K562 (cell line): ENCODE measurements at regions not wholly inside any gene's neighbourhood (a gene's known extent, or its start where the extent isn't known, plus 50 kb on each side); places are given as distances from the start of the nearest gene placed in this dataset.

Experiments used
- ATAC-seq: fragments of 200-7000 bp; cut with Tn5 transposase; 3 replicates; pipeline ENCODE4 v1.9.1; 2020; ENCODE audit warnings: moderate library complexity
- BruUV-seq: library from RNA; stranded (reverse); fragments of 400-500 nt; replicated peaks from 2 replicates; lab custom pipeline; 2021; lab: Mats Ljungman, UMichigan
- CTCF ChIA-PET: fragments of 300-600 bp; formaldehyde crosslinking; extraction: SDS; loops from one replicate; lab custom pipeline; 2021; ENCODE audit warnings: low intra/inter-chr PET ratio; lab: Yijun Ruan, JAX
- POLR2A ChIA-PET: fragments of 300-600, 350-650 bp; sonication (Branson Sonifier 250); formaldehyde crosslinking; extraction: SDS; loops from one replicate; lab custom pipeline; 2021; ENCODE audit warnings: antibody characterized with exemption, inconsistent platforms; lab: Yijun Ruan, JAX
- DNase-seq, 4 experiments: peaks; one replicate each; pipeline versions ENCODE4 v3.0.0 to v3.0.0-alpha.2; 2011 to 2018; ENCODE audit warnings: low spot score in 3 of 4, mixed read lengths in 3 of 4; ENCODE audit errors: extremely low read depth in 1 of 4
- FAIRE-seq: peaks from 2 replicates; lab custom pipeline; 2011; peaks lifted over from hg19 to GRCh38; lab: Jason Lieb, UNC
- H2AFZ ChIP-seq: 2 replicates; pipeline ENCODE4 v1.6.0; 2011; ENCODE audit warnings: low read depth, low read length, control low read depth, inconsistent platforms
- H3K27ac ChIP-seq: fragments of 200-600 bp; 3 replicates; pipeline ENCODE4 v1.8.0; 2011; ENCODE audit warnings: low read depth, mild to moderate bottlenecking, control low read depth, inconsistent platforms, low read length, moderate library complexity, mixed read lengths; ENCODE audit errors: extremely low read depth
- H3K27me3 ChIP-seq, 2 experiments: fragments of 300-600 bp in 1 of 2; 2 replicates in 1 of 2; 3 replicates in 1 of 2; pipeline versions ENCODE4 v1.6.0 to v1.8.0; 2011; ENCODE audit warnings: inconsistent platforms in 2 of 2, low read length in 2 of 2, mild to moderate bottlenecking in 1 of 2, mixed read lengths in 1 of 2, moderate library complexity in 1 of 2; ENCODE audit not compliant: control insufficient read depth in 2 of 2, insufficient read depth in 2 of 2
- H3K36me3 ChIP-seq: fragments of 300-600 bp; 3 replicates; pipeline ENCODE4 v1.8.0; 2011; ENCODE audit warnings: mild to moderate bottlenecking, low read length, inconsistent platforms; ENCODE audit not compliant: control insufficient read depth, insufficient read depth
- H3K4me1 ChIP-seq, 2 experiments: fragments of 200-600 bp in 1 of 2; replicated peaks in 1 of 2; 2 replicates in 1 of 2; 3 replicates in 1 of 2; pipeline versions ENCODE4 v1.5.1 to v1.8.0; 2011; ENCODE audit warnings: inconsistent platforms in 2 of 2, low read length in 2 of 2, mild to moderate bottlenecking in 1 of 2, mixed read lengths in 1 of 2, moderate library complexity in 1 of 2; ENCODE audit not compliant: control insufficient read depth in 2 of 2, insufficient read depth in 2 of 2
- H3K4me2 ChIP-seq: 2 replicates; pipeline ENCODE4 v1.6.1; 2011; ENCODE audit warnings: low read length, control low read depth, inconsistent platforms, mixed read lengths; ENCODE audit not compliant: insufficient read depth
- H3K4me3 ChIP-seq: fragments of 200-600 bp; sonication (generic), shearing (Covaris generic); 2 replicates; pipeline ENCODE4 v1.5.1; 2016; ENCODE audit warnings: control low read depth, inconsistent platforms
- H3K79me2 ChIP-seq: fragments of 200-600 bp; 3 replicates; pipeline ENCODE4 v1.8.0; 2011; ENCODE audit warnings: low read length, inconsistent platforms; ENCODE audit not compliant: control insufficient read depth, insufficient read depth
- H3K9ac ChIP-seq, 2 experiments: 2 replicates each; pipeline versions ENCODE4 v1.6.0 to v1.6.1; 2011; ENCODE audit warnings: low read depth in 2 of 2, low read length in 2 of 2, control low read depth in 1 of 2, inconsistent platforms in 1 of 2, mild to moderate bottlenecking in 1 of 2, mixed read lengths in 1 of 2; ENCODE audit not compliant: insufficient read depth in 1 of 2
- H3K9me1 ChIP-seq: one replicate; pipeline ENCODE4 v1.6.0; 2011; ENCODE audit warnings: inconsistent platforms, mild to moderate bottlenecking, low read length, moderate library complexity; ENCODE audit not compliant: control insufficient read depth, insufficient read depth
- H3K9me3 ChIP-seq: replicated peaks from 2 replicates; pipeline ENCODE4 v1.5.1; 2011; ENCODE audit warnings: low read depth, low read length, inconsistent platforms; ENCODE audit not compliant: control insufficient read depth, insufficient read depth
- H4K20me1 ChIP-seq: replicated peaks from 2 replicates; pipeline ENCODE4 v1.6.1; 2011; ENCODE audit warnings: low read length, inconsistent platforms, mixed read lengths; ENCODE audit not compliant: control insufficient read depth, insufficient read depth
- MGA ChIP-seq: fragments of 450-650 bp; IDR thresholded peaks from 2 replicates; pipeline ENCODE4 v1.6.1; 2016; ENCODE audit warnings: mild to moderate bottlenecking, moderate library complexity
- ZFP30 ChIP-seq: fragments of 250-450 bp; sonication (Bioruptor Pico); IDR thresholded peaks from 2 replicates; pipeline ENCODE4 v1.8.0; 2022; ENCODE audit warnings: moderate library complexity, mild to moderate bottlenecking, inconsistent platforms, borderline replicate concordance
- WGBS: fragments of 100-300 bp; shearing (Covaris generic); methylation state at CpG from one replicate; pipeline ENCODE4 v1.1.6; 2016; ENCODE audit warnings: low coverage, mixed read lengths; ENCODE audit not compliant: insufficient coverage; ENCODE audit errors: missing lambda C conversion rate; 5-methylcytosine and 5-hydroxymethylcytosine counted together
- in situ Hi-C: fragments of 300-500 bp; cut with MboI; formaldehyde crosslinking; loops from 4 replicates; pipeline ENCODE4 v1.15.0; 2018; ENCODE audit warnings: inconsistent platforms, mixed read lengths
- intact Hi-C: fragments of 100-400 bp; cut with micrococcal nuclease; formaldehyde crosslinking; loops from 2 replicates; pipeline ENCODE4 v1.14.2; 2022

- WGBS, result 0% methylated on average over 1 of the region's 1 CpG
- no peaks in the 10 kb centered on the region for H3K9me3 ChIP-seq
Observed at GRCh38 chr4:133472244-133472643, 323.1 kb downstream of the PCDH10 start.

More at GRCh38 chr4:133472244-133472643, 323.1 kb downstream of the PCDH10 start:
- TF ChIP-seq MGA (no peak), ZFP30 (no peak)
- TF ChIP-seq, all 486 proteins: peak for 0
- ATAC-seq (no peak), DNase-seq (no peak), FAIRE-seq (no peak)
- no peaks in the 10 kb centered on the region for H3K27me3 ChIP-seq
- H4K20me1 ChIP-seq, result no peaks in the 10 kb centered on the region
- H3K9me1 ChIP-seq, result no peaks in the 10 kb centered on the region
- ChIA-PET CTCF (no interaction called here), POLR2A (no interaction called here)
- H2AFZ ChIP-seq, result no peak overlapping the region
- H3K9ac ChIP-seq, result no peak overlapping the region
- no TSS peak for BruUV-seq
- intact Hi-C loops (no loop called here), in situ Hi-C loops (no loop called here)
- H3K4me1 ChIP-seq, result no peaks in the 10 kb centered on the region
- H3K4me3 ChIP-seq, result no peak overlapping the region
- H3K4me2 ChIP-seq, result no peak overlapping the region
- H3K36me3 ChIP-seq, result no peaks in the 10 kb centered on the region
- no peaks in the 10 kb centered on the region for H3K79me2 ChIP-seq
- H3K27ac ChIP-seq, result no peak overlapping the region
